ENCODE measurements at regions not wholly inside any gene's neighbourhood (a gene's known extent, or its start where the extent isn't known, plus 50 kb on each side); places are given as distances from the start of the nearest gene placed in this dataset.

DNA sequence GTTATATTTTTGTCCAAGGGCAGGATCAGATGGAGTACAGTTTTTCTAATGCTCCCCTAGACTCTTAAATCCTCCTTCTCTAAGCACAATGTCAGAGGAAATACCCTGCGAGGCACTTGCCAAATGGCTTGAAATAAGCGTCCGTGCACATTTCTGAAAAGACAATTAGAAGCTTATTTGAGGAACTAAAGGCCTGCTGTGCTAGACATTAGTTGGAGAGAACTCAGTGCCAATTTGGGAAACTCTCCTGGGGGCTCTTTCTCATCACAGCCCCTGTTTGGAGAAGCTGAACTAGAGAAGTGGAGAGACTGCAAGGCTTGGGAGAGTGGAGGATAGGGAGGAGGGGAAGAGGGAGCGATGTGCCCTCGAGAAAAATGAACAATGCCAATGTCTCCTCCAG, 247.6 kb upstream of the C2CD4B start:
- TF ChIP-seq, protein P1, sequence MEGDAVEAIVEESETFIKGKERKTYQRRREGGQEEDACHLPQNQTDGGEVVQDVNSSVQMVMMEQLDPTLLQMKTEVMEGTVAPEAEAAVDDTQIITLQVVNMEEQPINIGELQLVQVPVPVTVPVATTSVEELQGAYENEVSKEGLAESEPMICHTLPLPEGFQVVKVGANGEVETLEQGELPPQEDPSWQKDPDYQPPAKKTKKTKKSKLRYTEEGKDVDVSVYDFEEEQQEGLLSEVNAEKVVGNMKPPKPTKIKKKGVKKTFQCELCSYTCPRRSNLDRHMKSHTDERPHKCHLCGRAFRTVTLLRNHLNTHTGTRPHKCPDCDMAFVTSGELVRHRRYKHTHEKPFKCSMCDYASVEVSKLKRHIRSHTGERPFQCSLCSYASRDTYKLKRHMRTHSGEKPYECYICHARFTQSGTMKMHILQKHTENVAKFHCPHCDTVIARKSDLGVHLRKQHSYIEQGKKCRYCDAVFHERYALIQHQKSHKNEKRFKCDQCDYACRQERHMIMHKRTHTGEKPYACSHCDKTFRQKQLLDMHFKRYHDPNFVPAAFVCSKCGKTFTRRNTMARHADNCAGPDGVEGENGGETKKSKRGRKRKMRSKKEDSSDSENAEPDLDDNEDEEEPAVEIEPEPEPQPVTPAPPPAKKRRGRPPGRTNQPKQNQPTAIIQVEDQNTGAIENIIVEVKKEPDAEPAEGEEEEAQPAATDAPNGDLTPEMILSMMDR (IDR thresholded peaks at IDR 0.05), result no peak
- TF ChIP-seq POLR2A (IDR thresholded peaks at IDR 0.05), result no peak

All from heart left ventricle (tissue), 13 donors.